GM21390 (cell line): ENCODE measurements at regions not wholly inside any gene's neighbourhood (a gene's known extent, or its start where the extent isn't known, plus 50 kb on each side); places are given as distances from the start of the nearest gene placed in this dataset.

Experiments used
- ATAC-seq: cut with Tn5 transposase; IDR thresholded peaks from one replicate; pipeline ENCODE4 v1.9.1; 2021; ENCODE audit not compliant: unreplicated experiment

DNA sequence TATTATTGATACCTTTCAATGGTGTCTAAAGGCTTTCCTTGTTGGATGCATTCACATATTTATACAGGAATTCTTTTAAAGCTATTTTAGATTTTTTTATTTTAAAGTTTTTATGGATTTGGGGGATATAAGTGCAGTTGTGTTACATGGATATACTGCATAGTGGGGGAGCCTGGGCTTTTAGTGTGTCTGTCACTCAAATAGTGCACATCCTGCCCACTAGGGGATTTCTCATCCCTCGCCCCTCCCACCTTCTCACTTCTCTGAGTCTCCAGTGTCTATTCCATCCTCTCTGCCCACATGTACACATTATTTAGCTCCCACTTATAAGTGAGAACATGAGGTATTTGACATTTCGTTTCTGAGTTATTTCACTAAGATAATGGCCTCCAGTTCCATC, 154.0 kb upstream of the MKI67 start:
- ATAC-seq, result no peak

DNA sequence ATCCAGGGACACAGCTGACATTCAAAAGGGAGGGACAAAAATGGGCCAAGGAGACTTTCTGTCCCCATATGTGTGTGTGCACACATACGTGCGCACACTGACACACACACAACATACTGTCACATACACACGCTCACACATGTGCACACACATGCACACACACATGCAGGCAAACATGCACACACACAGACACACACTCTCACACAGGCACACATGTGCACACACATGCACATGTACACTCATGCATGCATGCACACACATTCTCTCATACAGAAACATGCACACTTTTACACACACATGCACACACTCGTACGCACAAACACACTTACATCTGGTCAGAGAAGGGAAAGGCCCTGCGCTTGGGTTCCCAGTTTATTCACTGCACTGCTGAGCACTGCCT, 155.1 kb upstream of the MKI67 start:
- ATAC-seq, result no peak

GRCh38 chr10:128281861-128282260, 155.6 kb upstream of the MKI67 start:
- no peak for ATAC-seq

DNA sequence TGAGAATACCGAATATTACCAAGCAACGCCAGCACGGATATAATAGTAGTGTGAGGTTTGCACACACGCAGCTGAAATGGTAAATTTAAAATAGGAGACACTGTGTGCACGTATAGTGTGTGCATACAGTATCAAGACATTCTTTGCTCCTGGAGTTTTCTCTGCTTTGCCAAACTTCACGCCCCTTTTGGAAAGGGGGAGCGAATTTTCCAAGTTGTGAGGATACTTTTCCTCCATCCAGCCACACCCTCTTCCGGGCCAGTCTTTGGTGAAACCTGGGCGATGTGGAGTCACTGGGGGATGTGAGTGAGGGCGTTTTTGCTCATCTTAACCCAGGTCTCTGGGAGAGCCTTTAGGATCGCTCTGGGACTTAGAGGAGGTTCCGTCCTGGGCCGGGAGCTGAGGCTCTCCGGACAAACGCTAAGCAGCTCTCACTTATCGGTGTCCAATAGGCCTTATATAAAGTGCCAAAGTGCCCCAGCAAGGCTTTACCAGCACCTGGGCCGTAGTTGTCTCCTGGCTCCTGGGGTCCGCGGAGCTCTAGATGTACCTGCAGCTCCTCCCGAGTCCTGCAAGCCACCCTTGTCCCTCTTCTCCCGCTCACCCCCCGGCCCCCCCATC, 160.0 kb upstream of the MKI67 start:
- ATAC-seq, result no peak

GRCh38 chr10:128286762-128287500, 160.7 kb upstream of the MKI67 start:
- ATAC-seq, result no peak

DNA sequence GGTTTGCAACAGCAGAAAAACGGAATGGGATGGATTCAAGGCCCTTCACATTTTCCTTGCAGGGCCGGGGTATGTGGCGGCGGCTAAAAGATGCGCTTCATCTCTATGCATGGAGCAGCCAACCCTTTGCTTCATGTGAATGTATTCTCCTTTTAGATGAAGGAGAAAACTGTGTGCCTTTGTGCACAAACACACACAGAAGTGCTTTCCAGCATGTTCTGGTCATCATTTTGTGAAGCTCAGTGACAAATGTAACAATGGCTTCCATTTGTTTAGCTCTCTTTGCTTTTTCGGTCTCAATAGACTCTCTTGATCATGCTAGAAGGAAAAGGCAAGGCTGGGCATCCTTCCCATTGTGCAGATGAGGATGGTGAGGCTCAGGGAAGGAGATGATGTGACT, 161.7 kb upstream of the MKI67 start:
- no peak for ATAC-seq

DNA sequence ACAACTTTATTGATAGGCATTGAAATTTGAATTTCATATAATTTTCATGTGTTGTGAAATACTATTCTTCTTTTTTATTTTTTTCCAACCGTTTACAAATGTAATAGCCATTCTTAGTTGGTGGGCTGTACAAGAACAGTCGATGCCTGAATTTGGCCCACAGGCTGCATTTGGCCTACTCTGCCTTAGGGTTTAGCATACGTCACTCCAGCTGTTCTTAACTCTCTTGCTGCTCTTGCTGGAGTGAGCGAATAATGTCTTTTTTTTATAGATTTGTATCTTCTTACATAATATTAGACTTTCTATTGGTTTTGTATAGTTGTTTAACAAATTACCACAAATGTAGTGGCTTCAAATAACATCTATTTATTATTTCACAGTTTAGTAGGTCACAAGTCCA, 163.4 kb upstream of the MKI67 start:
- ATAC-seq, result no peak

DNA sequence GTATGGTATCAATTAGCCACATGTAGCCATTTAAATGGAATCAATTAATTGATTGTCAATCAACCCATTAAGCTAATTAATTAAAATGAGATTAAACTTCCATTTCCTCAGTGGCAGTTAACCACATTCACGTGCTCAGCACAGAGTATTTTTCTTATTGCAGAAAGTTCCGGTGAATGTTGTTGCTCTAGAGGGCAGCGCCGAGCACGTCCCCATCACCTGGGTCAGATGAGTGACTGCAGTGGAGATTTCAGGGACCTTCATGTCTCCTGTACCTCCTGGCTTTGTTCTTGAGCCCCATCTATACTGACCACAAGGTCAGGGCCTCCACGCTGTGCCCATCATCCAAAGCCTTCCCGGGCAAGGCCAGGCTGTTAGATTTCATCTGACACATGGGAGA, 168.8 kb upstream of the MKI67 start:
- no peak for ATAC-seq

DNA sequence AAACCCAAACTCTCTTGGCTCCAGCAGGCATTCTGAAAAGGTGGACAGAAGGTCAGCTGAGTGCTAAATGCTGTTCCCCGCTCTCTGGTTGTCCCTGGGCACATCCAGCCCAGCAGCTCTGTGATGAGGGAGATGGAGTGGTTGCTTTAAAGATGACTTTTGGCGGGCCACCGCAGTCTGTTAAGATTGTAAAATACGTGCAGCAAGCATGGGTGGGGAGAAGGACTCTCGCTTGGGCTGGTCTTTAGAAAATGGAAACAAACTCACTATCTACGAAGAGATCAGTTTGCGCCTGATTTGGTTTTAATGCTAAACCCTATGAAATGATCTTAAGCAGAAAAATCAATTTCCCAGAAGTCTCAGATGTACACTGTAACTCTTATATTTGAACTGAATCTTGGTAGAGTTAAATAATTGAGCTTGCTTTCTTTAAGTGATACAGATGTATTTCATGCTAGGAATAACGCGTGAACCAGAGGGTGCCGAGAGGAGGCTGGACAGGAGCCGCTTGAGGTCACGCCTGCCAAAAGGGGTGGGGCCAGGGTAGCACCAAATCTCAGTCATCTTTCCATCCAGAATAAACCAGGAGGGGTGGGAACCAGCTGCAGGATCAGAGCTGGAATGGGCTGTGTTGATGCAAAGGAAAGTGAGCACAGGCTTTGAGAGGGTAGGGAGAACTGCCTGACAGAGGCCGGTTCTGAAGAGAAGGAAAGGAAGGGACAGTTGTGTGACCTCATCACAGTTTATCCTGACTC, 170.2 kb upstream of the MKI67 start:
- ATAC-seq, result no peak

DNA sequence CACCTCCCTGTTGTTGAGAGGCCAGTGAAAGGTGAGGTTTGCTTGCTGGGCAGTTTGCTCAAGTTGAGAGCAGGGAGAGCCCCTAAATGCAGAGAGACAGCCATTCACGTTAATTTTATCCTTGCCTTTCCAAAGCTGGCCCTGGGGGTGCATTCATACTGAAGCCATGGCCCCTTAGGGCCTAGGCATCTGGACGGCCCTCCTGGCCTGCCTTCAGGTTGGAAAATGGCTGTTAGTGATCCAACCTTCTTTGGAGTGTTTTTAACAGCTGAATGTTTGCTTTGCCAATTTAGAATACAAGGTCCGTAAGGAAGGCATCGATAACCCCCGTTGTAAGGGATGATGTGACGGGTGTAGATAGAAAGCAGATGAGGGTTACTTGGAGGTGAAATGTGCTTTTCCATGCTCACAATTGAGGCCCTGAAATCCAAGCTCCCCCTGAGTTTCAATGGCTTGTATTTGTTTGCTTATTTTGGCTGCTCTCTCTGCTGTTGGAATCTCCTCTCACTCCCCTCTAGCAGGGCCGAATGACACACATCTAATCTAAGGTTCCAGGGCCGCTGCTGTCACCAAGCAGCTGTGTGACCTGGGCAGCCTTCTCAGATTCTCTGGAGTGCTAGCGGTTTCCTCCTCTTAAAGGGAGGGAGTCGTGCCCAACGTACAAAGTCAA, 171.6 kb upstream of the MKI67 start:
- no peak for ATAC-seq

DNA sequence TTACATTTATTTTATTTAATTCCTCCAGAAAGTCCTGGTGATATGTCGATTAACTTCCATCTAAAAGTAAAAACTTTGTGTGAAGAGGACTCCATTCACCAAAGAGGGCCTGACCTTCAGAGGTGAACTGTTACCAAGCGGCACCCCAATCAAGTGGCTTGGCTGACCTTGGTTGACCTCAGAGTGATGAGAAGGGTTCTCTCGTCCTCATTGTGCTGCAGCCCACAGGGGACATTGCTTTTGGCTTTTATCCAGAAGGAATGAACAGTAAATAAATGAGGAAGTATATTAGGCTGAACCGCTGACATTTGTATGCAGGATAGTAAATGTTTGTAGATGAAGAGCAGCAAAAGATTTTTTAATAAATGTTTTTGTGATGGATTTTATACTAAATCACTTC, 172.4 kb upstream of the MKI67 start:
- no peak for ATAC-seq

DNA sequence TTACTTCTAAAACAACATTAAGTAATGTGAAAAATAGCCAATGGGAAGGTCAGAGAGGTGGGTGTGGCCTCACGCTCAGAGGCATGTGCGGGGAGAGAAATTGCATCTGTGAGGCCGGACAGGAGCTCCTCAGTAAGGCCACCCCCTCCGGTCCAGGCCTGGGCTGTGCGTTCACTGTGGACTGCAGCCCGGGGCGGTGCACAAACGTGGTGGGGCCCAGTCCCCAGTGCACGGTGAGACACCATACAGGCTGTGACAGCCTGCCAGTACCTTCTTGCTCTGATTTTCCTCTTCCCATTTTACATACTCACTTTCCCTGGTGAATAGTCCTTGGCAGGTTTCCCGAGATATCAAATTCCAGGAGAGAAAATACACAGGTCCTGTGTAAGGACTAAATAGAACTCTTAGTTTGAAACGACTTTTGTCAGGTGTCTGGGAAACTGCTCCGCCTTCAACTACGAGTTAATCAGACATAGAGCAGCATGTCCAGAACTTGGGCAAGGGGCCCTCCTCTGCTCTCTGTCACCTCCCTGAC, 174.1 kb upstream of the MKI67 start:
- no peak for ATAC-seq

DNA sequence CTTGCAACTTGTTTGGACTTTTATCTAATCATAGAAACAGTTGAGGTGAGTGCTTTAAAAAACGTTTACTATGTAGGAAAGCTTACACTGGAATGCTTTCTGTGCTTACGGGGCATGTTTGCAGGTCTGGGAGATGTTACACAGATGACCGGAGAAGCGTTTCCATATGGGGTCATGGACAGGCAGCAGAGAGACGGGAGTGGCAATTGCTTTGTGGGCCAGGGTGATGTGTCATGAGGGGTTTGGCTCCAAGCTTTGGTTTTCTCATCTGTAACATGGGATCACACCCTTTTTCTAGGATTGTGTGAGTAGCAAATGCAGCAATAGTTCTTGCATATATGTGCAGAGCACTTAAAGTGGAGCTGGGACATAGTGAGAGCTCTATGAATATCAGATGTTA, 174.8 kb upstream of the MKI67 start:
- ATAC-seq, result no peak

GRCh38 chr10:128302808-128303207, 176.6 kb upstream of the MKI67 start:
- no peak for ATAC-seq

- no peak for ATAC-seq
These were observed 178.0 kb upstream of the MKI67 start for GRCh38 chr10:128304271-128304670.

DNA sequence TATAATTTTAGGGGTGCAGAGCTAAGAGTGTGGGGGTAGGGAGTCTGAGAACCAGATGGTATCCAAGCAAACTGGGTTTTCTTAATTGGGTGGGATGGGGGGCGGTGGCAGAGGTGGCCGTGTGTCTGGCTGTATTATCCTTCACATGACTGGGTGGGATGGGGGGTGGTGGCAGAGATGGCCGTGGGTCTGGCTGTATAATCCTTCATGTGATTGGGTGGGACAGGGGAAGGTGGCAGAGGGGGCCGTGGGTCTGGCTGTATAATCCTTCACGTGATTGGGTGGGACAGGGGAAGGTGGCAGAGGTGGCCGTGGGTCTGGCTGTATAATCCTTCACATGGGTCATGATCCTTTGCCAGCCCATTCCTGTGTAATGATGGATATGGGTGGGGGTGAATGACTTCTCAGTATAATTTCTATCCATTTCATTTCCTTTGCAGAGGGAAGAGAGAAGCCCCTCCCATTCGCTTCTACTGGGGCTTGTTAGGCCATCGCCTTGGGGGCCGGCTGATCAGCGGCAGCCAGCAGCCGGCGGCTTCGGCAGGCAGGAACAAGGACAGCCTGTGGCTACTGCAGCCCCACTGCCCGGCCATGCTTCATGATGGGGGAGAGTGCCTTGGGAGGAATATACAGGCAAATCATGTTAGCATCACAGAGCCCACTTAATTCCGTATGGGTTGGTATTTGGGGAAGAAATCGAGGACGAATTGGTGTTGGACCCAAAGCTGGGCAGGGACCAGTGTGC, 179.6 kb upstream of the MKI67 start:
- no peak for ATAC-seq

- ATAC-seq, result no peak
These were observed 180.3 kb upstream of the MKI67 start for GRCh38 chr10:128306535-128306934.

GRCh38 chr10:128306966-128307365, 180.7 kb upstream of the MKI67 start:
- no peak for ATAC-seq

DNA sequence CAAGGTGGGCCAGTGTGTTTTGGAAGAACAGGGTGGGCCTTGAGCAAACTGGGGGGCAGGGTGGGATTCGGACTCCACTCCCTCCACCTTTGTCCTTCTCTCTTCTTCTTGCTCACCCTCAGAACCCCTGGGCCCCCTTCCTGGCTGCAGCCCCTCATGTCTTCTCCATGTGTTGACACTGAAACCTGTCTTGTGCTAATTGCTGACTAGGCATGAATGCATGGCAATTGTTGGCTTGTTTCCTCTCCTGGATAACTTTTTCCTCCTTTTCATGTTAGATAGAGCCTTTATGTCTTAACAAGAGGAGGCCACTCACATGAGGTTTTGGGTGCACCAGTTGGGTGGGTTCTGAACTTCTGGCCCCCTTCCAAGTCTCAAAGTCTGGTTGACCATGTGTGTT, 181.6 kb upstream of the MKI67 start:
- no peak for ATAC-seq

DNA sequence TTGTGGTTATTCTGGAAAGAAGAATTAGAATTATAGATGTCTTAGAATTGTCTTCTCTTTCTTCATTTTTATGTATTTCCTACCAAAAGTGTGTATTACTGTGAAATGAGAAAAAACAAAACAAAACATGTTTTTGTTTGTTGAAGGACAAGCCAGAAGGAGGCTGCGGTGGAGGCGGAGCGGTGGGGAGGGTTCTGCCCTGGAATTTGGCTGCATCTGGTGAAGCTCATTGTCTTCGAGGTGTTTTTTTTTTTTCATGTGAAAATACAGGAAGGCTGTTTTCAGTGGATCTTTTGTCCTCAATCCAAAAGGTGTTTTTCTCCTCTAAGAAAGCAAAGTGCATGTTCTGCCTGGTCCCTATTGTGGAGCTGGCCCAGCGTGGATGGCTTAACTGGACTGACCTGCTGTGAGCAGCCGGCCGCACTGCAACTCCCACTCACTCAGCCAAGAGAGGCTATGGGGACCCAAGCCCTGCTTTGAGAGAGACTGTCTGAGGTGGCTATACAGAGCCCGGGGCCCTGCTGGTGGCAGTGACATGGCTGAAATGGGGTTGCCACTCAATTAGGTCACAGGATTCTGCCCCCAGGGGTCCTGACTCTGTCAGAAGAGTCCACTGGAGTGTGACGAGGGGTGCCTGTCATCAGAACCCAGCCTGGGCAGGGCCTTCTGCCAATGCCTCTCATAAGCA, 184.9 kb upstream of the MKI67 start:
- ATAC-seq, result no peak
